ENCODE measurements at regions not wholly inside any gene's neighbourhood (a gene's known extent, or its start where the extent isn't known, plus 50 kb on each side); places are given as distances from the start of the nearest gene placed in this dataset.

GRCh38 chr12:132424811-132425210, 65.1 kb upstream of the FBRSL1 start:
- DNase-seq, result no peak

GRCh38 chr12:132423820-132424645, 65.9 kb upstream of the FBRSL1 start:
- no peak for DNase-seq

GRCh38 chr12:132423251-132423819, 66.6 kb upstream of the FBRSL1 start:
- DNase-seq, result peak in 1 of 6 experiments; percentile 26

GRCh38 chr12:132422381-132423043, 67.4 kb upstream of the FBRSL1 start:
- no peak for DNase-seq

- DNase-seq, result no peak
Measured at GRCh38 chr12:132422040-132422380, 67.9 kb upstream of the FBRSL1 start.

- no peak for DNase-seq
Measured at GRCh38 chr12:132419631-132420246, 70.2 kb upstream of the FBRSL1 start.

GRCh38 chr12:132418393-132418925, 71.5 kb upstream of the FBRSL1 start:
- DNase-seq, result no peak

GRCh38 chr12:132417741-132418140, 72.2 kb upstream of the FBRSL1 start:
- DNase-seq, result no peak

- no peak for DNase-seq
Measured at GRCh38 chr12:132416827-132417226, 73.1 kb upstream of the FBRSL1 start.

GRCh38 chr12:132416121-132416673, 73.8 kb upstream of the FBRSL1 start:
- DNase-seq, result no peak

- no peak for DNase-seq
Measured at GRCh38 chr12:132415327-132416120, 74.4 kb upstream of the FBRSL1 start.

GRCh38 chr12:132414634-132415326, 75.2 kb upstream of the FBRSL1 start:
- peak; percentile 36 to 80 (median 59) for DNase-seq

GRCh38 chr12:132413931-132414588, 75.9 kb upstream of the FBRSL1 start:
- no peak for DNase-seq

GRCh38 chr12:132411457-132411856, 78.5 kb upstream of the FBRSL1 start:
- no peak for DNase-seq

GRCh38 chr12:132410849-132411248, 79.1 kb upstream of the FBRSL1 start:
- no peak for DNase-seq

GRCh38 chr12:132410296-132410625, 79.7 kb upstream of the FBRSL1 start:
- no peak for DNase-seq

GRCh38 chr12:132409495-132410295, 80.3 kb upstream of the FBRSL1 start:
- no peak for DNase-seq

GRCh38 chr12:132408626-132409494, 79.5 kb upstream of the GALNT9 start:
- DNase-seq, result no peak

- no peak for DNase-seq
Measured at GRCh38 chr12:132407992-132408391, 78.6 kb upstream of the GALNT9 start.
